ENCODE measurements at regions not wholly inside any gene's neighbourhood (a gene's known extent, or its start where the extent isn't known, plus 50 kb on each side); places are given as distances from the start of the nearest gene placed in this dataset.

GRCh38 chr3:69675786-69676530 is 63.3 kb upstream of the MITF start:
- H3K9me3 ChIP-seq (ENCODE audit: low read depth), result no peaks in the 10 kb centered on the region
- no peak overlapping the region for H3K9ac ChIP-seq
- no peak overlapping the region for H3K27ac ChIP-seq
- no peaks in the 10 kb centered on the region for H3F3A ChIP-seq (ENCODE audit: low read depth)
- H3K27ac Mint-ChIP-seq, result no peak overlapping the region
- H3K4me3 ChIP-seq, result no peak overlapping the region
- H2AFZ ChIP-seq (replicated peaks), result no peak overlapping the region
- H3K4me3 Mint-ChIP-seq, result no peak overlapping the region
- no peaks in the 10 kb centered on the region for H4K20me1 ChIP-seq (ENCODE audit: low read depth)
- H3K36me3 Mint-ChIP-seq, result no peaks in the 10 kb centered on the region
- TF ChIP-seq EZH2 (IDR thresholded peaks at IDR 0.05), result no peak
- TF ChIP-seq CTCF (IDR thresholded peaks at IDR 0.05), result no peak
- TF ChIP-seq EZH2phosphoT487 (IDR thresholded peaks at IDR 0.05), result no peak
- peaks cover 12% of the 10 kb centered on the region for H3K27me3 ChIP-seq
- no peaks in the 10 kb centered on the region for H3K4me1 ChIP-seq
- no peaks in the 10 kb centered on the region for H3K4me1 Mint-ChIP-seq
- no peak overlapping the region for H3K4me2 ChIP-seq
- DNase-seq (ENCODE audit: low spot score), result no peak
- no peaks in the 10 kb centered on the region for H3K36me3 ChIP-seq
- H3K79me2 ChIP-seq (ENCODE audit: low read depth), result no peaks in the 10 kb centered on the region
- no peaks in the 10 kb centered on the region for H3K9me3 Mint-ChIP-seq
- H3K27me3 Mint-ChIP-seq (ENCODE audit: insufficient read depth, low read depth), result peaks cover 4% of the 10 kb centered on the region

GRCh38 chr3:69674752-69675151 is 64.5 kb upstream of the MITF start:
- DNase-seq (ENCODE audit: low spot score), result no peak
- no peaks in the 10 kb centered on the region for H4K20me1 ChIP-seq (ENCODE audit: low read depth)

GRCh38 chr3:69671082-69671952 is 67.9 kb upstream of the MITF start:
- no peak for TF ChIP-seq EZH2phosphoT487 (IDR thresholded peaks at IDR 0.05)
- peak; percentile 85 for TF ChIP-seq CTCF (IDR thresholded peaks at IDR 0.05)
- no peak for TF ChIP-seq EZH2 (IDR thresholded peaks at IDR 0.05)
- Histone ChIP-seq H3F3A (ENCODE audit: low read depth) (no peaks in the 10 kb centered on the region), H3K36me3 (no peaks in the 10 kb centered on the region), H3K27ac (no peak overlapping the region), H3K9me3 (ENCODE audit: low read depth) (no peaks in the 10 kb centered on the region), H4K20me1 (ENCODE audit: low read depth) (no peaks in the 10 kb centered on the region), H3K27me3 (no peaks in the 10 kb centered on the region), H3K4me1 (no peaks in the 10 kb centered on the region), H2AFZ (replicated peaks) (no peak overlapping the region), H3K79me2 (ENCODE audit: low read depth) (no peaks in the 10 kb centered on the region), H3K9ac (no peak overlapping the region), H3K4me3 (no peak overlapping the region), H3K4me2 (no peak overlapping the region)
- no peak overlapping the region for H3K4me3 Mint-ChIP-seq
- no peaks in the 10 kb centered on the region for H3K9me3 Mint-ChIP-seq
- no peaks in the 10 kb centered on the region for H3K36me3 Mint-ChIP-seq
- no peak overlapping the region for H3K27ac Mint-ChIP-seq
- peaks cover 4% of the 10 kb centered on the region for H3K27me3 Mint-ChIP-seq (ENCODE audit: insufficient read depth, low read depth)
- H3K4me1 Mint-ChIP-seq, result no peaks in the 10 kb centered on the region
- DNase-seq (ENCODE audit: low spot score), result peak; percentile 50

More at GRCh38 chr3:69674752-69675151, 64.5 kb upstream of the MITF start:
- no peaks in the 10 kb centered on the region for H3K9me3 ChIP-seq (ENCODE audit: low read depth)
- H3K4me3 ChIP-seq, result no peak overlapping the region
- H3K4me2 ChIP-seq, result no peak overlapping the region
- H3K4me3 Mint-ChIP-seq, result no peak overlapping the region
- H3K4me1 ChIP-seq, result no peaks in the 10 kb centered on the region
- H3K36me3 ChIP-seq, result no peaks in the 10 kb centered on the region
- no peaks in the 10 kb centered on the region for H3K36me3 Mint-ChIP-seq
- H3K27ac Mint-ChIP-seq, result no peak overlapping the region
- H3K4me1 Mint-ChIP-seq, result no peaks in the 10 kb centered on the region
- peaks cover under 1% of the 10 kb centered on the region for H3K27me3 ChIP-seq
- H3K9ac ChIP-seq, result no peak overlapping the region
- H3K79me2 ChIP-seq (ENCODE audit: low read depth), result no peaks in the 10 kb centered on the region
- H3K9me3 Mint-ChIP-seq, result no peaks in the 10 kb centered on the region
- no peak overlapping the region for H2AFZ ChIP-seq (replicated peaks)
- no peak overlapping the region for H3K27ac ChIP-seq
- TF ChIP-seq EZH2 (IDR thresholded peaks at IDR 0.05) (no peak), CTCF (IDR thresholded peaks at IDR 0.05) (no peak), EZH2phosphoT487 (IDR thresholded peaks at IDR 0.05) (no peak)
- no peaks in the 10 kb centered on the region for H3F3A ChIP-seq (ENCODE audit: low read depth)
- peaks cover 4% of the 10 kb centered on the region for H3K27me3 Mint-ChIP-seq (ENCODE audit: insufficient read depth, low read depth)

Measured in neural progenitor cell (in vitro differentiated cells).